ENCODE measurements at regions not wholly inside any gene's neighbourhood (a gene's known extent, or its start where the extent isn't known, plus 50 kb on each side); places are given as distances from the start of the nearest gene placed in this dataset.

DNA sequence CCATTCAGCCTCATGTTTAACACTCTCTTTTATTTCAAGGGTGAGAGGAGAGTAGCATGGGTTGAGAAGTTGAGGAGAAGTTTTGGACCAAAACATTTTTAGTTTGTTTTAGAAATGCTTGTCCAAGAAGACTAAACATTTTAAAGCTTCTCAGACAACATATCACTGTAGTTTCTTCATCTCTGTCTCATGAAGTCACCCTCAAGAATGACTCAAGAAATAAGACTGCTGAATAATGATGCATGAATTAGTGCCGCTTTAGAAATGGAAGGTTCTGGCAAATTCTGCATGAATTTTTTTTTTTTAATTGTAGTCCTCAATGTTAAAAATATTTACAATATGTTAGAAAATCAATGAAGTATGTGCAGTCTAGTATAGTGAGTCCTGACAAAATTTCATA lies 422.7 kb upstream of the ARGLU1 start:
- no peak for DNase-seq

DNA sequence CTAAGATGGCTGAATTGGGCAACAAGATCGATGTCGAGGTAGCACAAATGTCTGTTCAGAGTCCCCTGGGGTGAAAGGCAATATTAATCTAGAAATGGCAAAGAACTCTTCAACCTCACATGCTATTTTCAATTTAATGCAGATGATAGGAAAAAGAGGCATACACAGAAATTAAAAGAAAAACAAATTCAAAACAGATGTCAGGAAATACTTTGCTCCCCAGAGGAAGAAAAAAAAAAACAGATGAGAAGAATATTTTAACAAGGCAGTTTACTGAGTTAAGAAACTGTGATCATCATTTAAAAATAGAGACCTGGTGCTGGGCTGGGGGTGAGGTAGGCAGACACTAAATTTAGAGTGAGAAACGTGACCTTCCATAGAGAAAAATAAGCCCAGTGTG lies 421.9 kb upstream of the ARGLU1 start:
- DNase-seq, result no peak

DNA sequence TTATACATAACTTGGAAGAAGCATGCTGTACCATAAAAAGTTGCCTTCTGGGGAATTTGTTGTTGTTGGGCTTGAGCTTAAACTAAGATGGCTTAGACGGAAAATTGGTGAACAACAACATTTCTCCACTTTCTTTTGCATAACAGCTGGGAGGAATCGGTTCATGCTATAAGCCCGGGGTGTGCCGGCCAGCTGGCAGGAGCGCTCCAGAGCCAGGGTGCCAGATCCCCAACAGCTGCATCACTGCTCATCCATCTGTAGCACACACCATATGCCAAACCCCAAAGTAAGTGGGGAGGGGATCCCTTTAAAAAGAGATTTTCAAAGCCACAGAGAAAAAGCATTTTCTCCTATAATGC lies 419.5 kb upstream of the ARGLU1 start:
- no peak for DNase-seq

DNA sequence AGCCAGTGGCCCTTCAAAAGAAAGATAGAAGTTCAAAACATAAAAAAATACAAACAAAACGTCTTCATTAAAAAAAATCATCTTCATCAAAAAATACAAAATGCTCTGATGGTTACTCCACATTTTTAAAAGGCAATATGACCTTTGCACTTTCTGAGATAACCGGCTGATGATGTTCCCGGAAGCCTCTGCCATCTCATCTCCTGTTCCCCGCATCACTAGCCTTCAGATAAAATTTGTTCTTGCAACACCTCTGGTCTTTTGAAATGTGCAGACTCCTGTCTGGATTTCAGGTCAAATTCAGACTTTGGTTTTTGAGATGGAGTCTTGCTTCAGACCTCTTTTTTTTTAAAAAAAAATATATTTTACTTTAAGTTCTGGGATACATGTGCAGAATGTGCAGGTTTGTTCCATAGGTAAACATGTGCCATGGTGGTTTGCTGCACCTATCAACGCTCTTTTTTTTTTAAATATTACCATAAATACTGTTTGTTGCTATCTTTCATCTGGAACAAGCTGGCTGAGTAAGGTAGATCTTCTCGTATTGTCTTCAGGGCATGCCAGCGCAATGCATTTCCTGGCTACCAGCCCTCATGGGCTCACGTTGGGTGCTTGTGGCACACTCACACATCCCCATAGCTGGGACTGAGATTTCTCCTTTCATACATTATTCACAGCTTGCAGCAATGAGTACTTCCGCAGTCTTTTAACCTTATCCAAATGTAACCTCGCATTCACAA lies 418.9 kb upstream of the ARGLU1 start:
- no peak for DNase-seq

- no peak for DNase-seq
Observed at GRCh38 chr13:106986033-106986484, 418.1 kb upstream of the ARGLU1 start.

GRCh38 chr13:106985481-106985880 lies 417.5 kb upstream of the ARGLU1 start:
- no peak for DNase-seq

GRCh38 chr13:106981051-106981450 lies 413.1 kb upstream of the ARGLU1 start:
- no peak for DNase-seq

- DNase-seq, result no peak
Observed at GRCh38 chr13:106967391-106967790, 399.5 kb upstream of the ARGLU1 start.

- DNase-seq, result no peak
Observed at GRCh38 chr13:106963151-106963550, 395.2 kb upstream of the ARGLU1 start.

DNA sequence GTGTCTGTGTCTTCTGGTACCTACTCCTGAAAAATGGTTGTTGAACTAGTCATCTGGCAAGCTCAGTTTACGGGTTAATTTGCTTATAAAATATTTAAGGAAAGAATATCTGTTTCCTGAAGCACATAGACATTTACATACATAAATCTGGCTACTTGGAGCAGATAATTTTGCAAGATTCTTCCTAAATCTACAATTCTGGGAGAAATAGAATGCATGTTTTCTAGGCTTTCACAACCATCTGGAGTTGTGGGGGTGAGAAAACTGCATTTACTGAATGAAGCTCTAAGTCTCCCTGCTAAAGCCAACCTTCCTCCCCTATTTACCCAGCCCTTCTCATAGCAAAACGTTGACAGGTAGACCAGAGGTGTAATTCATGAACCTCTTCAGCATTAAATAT lies 393.7 kb upstream of the ARGLU1 start:
- DNase-seq, result no peak

DNA sequence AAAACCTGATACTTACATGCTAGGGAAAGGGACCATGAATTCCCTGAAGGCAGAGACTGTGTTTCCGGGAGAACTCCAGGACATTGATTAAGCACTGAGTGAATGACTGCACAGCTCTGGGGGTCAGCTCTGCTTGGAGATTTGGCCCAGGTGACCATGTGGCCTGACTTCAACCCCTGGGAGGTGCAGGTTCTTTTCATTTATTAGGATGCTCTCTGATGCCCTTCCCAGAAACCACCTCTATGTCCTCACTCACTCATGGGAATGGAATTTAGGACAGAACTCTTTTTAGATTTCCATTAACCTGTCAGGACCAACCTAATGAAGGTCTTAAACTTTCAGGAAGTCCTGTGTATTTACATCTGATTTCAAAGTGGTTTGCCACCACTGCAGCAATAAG lies 393.3 kb upstream of the ARGLU1 start:
- no peak for DNase-seq

GRCh38 chr13:106958621-106959048 lies 390.7 kb upstream of the ARGLU1 start:
- no peak for DNase-seq

- DNase-seq, result no peak
Observed at GRCh38 chr13:106942563-106942962, 374.6 kb upstream of the ARGLU1 start.

DNA sequence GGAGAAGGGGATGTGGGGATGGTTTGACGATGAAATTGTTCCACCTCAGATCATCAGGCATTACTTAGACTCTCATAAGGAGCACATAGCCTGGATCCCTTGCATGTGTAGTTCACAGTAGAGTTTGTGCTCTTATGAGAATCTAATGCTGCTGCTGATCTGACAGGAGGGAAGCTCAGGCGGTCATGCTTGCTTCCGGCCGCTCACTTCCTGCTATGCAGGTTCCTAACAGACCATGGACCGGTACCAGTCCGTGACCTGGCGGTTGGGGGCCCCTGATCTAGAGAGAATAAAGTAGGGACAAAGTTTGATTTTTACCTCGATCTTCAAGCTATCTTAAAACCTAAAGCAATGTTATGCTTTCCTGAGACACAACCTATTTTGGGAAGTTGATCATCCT lies 373.8 kb upstream of the ARGLU1 start:
- no peak for DNase-seq

DNA sequence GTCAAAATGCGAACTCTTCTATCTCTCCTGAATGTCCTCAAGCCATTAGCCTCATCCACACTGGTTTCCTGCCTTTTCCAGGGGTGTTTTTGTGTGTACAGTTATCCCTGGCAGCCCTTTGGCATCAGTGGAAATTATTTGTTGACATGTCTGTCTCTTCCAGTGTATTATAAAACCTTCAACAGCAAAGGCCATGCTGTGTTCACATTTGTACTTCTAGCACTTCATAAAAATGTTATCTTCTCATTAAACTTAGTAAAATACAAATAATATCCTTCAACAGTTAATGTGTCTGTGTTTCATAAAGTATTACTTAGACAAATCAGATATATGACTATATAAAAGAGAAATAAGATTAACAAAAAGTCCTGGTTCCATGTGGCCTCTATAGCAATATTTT lies 359.5 kb upstream of the ARGLU1 start:
- no peak for DNase-seq

DNA sequence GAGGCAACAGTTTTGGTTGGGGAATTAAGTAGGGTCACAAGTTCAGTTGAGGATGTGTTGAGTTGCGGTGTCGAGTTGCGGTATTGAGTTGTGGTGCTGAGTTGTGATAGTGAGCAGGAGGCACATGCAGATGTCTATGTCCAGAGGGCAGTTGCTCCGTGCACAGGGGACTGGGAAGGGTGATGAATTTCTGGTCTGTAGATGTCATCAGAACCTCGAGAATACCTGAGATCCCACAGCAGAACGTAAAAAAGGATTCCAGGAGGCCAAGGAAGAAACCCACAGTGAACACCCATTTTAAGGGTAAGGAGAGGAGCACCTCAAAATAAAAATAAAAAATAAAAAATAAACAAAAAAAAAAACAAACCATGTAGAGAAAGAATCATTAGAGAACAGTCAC lies 354.4 kb upstream of the ARGLU1 start:
- DNase-seq, result no peak

DNA sequence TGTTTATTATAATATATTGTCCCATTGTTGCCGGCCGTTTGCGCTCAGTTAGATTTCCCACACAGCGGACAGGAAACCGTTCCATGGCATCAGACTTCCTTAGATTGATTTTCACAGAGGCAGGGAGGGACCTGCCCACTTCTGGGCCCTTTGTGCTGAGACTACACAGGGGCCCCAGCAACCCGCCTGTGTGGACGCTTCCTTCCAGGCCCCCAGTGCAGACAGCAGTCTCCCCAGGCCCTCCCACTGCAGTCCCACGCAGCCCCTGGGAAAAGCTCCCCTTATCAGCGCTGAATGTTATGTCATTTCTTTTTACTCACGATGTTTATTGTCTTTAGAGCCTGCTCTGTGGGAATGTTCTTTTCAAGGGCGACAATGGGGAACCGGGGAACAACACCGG lies 351.7 kb upstream of the ARGLU1 start:
- DNase-seq, result no peak

GRCh38 chr13:106919133-106919532 lies 351.2 kb upstream of the ARGLU1 start:
- DNase-seq, result no peak

DNA sequence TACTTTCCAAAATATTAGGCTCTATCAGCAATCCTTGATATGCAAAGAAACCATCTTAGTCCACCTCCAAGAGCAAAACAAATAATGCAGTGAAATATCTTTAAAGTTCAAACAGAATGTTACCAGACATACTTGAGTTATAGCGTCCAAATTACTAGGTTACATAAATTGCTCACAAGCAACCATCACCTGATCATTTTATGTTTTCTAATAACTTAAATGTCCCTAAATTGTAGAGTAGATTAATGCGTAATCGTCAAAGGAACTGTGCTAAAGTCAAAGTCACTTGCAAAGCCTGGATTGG lies 350.6 kb upstream of the ARGLU1 start:
- no peak for DNase-seq

GRCh38 chr13:106917673-106918556 lies 350.0 kb upstream of the ARGLU1 start:
- DNase-seq, result peak; percentile 52 to 55

DNA sequence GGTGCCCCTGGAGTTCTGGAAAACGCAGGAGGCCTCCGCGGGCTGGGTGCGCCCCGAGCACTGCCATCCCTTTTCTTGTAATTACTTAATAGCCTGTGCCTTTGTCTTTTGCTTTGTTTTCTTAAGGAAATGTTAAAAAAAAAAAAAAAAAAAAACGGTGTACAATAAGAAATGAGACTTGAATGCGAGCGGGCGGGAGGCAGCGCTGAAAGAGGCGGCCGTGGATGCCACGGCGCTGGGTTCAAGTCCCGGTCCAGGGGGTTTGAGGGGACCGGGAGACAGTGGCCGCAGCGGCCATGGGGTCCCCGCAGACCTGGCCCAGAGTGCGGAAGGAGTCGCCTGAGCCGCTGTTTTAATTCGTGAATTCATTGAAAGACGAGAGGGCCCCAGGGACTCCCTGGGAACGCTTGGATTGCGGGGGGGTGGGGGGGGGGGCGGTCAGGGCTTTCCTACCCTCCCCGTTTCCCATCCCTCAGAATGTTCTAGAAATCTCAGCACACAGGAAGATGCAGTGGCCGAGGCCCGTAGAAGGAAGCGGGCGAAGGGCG lies 349.2 kb upstream of the ARGLU1 start:
- DNase-seq, result no peak

DNA sequence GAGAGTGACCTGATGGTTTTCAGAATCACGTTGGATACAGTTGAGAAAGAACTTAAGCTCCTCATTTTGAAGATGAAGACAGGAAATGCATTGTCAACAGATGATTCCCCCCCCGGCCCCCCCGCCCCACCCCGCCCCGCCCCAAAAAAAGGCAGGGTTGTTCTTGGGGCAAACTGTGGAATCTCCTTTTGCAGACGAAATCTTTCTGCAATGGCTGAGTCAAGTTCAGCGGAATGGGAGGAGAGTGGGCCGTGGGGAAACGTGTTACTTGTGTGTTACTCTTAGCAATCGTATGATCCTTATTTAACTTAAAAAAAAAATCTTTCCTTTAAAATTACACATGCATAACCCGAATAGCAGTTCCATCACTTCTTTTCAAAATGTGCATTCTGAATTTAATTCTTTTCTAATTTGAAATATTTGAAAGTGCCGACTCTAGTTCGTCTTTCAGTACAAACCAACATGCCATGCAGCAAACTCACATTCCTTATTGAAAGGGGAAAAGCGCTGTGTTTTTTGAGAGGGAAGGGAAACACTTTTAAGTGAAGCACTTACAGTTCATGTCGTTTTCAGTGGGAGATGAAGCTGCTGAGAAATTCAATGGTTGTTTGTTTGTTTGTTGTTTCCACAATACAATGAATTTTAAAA lies 348.5 kb upstream of the ARGLU1 start:
- no peak for DNase-seq

GRCh38 chr13:106915146-106915545 lies 347.2 kb upstream of the ARGLU1 start:
- no peak for DNase-seq

DNA sequence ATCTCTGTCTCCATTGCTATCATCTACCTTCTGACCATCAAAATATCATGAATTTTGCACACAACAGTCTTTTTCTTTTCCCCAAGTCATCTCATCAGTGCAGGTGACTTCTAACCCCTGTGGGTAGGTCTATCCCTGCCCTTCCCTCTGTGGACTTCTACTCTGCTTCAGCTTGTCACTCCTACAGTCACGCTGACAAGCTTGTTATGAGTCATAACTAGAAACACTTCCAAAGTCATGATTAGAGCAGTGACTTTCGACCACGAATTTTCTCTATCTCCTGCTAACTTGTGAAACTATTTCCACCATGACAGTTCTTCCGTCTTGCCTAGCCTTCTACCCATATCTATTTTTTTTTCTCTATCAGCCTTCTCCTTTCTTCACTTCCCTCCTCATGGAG lies 343.7 kb upstream of the ARGLU1 start:
- no peak for DNase-seq
